HepG2 (cell line): ENCODE measurements at regions not wholly inside any gene's neighbourhood (a gene's known extent, or its start where the extent isn't known, plus 50 kb on each side); places are given as distances from the start of the nearest gene placed in this dataset.

ENCODE experiments used
- HNRNPLL ChIP-seq: fragments of 200-400 bp; formaldehyde crosslinking; IDR thresholded peaks from 2 replicates; pipeline ENCODE4 v1.6.1; 2017; ENCODE audit warnings: mild to moderate bottlenecking, low read depth, low read length; ENCODE audit not compliant: poor library complexity, severe bottlenecking
- ZNF263 ChIP-seq: sonication (generic); formaldehyde crosslinking; IDR thresholded peaks from 2 replicates; pipeline ENCODE4 v1.4.0; 2020; ENCODE audit warnings: missing genetic modification reagents
- TF ChIP-seq, protein P1 (sequence below): sonication (generic); formaldehyde crosslinking; IDR thresholded peaks from 2 replicates; pipeline ENCODE4 v1.4.0; 2020; ENCODE audit warnings: missing genetic modification reagents

DNA sequence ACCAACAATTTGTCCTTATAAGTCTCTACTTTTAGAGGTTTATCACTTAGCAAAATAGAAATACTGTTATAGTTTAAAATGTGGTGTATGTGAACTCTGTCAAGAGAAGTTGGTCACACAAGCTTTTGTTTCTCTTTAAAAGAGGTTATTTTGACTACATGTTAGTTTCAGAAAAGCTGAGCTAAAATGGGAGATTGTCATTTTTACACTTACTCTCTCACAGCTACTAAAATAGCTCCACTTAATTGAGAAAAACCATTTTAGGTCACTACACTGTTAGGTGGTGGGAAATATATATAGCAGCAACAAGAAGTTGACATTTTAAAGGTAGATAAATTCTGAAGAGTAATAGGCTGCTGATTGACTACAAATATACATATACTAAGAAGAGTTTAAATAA, 161.5 kb upstream of the KCNJ3 start:
- TF ChIP-seq ZNF263 (CRISPR knock-in tag) (no peak), HNRNPLL (no peak)
- TF ChIP-seq, protein P1, sequence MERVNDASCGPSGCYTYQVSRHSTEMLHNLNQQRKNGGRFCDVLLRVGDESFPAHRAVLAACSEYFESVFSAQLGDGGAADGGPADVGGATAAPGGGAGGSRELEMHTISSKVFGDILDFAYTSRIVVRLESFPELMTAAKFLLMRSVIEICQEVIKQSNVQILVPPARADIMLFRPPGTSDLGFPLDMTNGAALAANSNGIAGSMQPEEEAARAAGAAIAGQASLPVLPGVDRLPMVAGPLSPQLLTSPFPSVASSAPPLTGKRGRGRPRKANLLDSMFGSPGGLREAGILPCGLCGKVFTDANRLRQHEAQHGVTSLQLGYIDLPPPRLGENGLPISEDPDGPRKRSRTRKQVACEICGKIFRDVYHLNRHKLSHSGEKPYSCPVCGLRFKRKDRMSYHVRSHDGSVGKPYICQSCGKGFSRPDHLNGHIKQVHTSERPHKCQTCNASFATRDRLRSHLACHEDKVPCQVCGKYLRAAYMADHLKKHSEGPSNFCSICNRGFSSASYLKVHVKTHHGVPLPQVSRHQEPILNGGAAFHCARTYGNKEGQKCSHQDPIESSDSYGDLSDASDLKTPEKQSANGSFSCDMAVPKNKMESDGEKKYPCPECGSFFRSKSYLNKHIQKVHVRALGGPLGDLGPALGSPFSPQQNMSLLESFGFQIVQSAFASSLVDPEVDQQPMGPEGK (CRISPR knock-in tag) = no peak
